Neural progenitor cell (in vitro differentiated cells): ENCODE measurements at regions not wholly inside any gene's neighbourhood (a gene's known extent, or its start where the extent isn't known, plus 50 kb on each side); places are given as distances from the start of the nearest gene placed in this dataset.

Experiments
- DNase-seq: peaks from one replicate; pipeline ENCODE4 v3.0.0-alpha.2; 2016; ENCODE audit warnings: low spot score
- H2AFZ ChIP-seq: fragments of 200-600 bp; sonication (generic); replicated peaks from 2 replicates; pipeline ENCODE4 v1.6.1; 2016; ENCODE audit warnings: antibody characterized with exemption
- H3F3A ChIP-seq: fragments of 200-600 bp; sonication (generic); 2 replicates; pipeline ENCODE4 v1.6.1; 2016; ENCODE audit warnings: antibody characterized with exemption, low read depth
- H3K27ac ChIP-seq: fragments of 200-600 bp; sonication (generic); 2 replicates; pipeline ENCODE4 v1.5.1; 2016; ENCODE audit warnings: mild to moderate bottlenecking
- H3K27me3 ChIP-seq: fragments of 200-600 bp; sonication (generic); 2 replicates; pipeline ENCODE4 v1.6.1; 2016; ENCODE audit warnings: mild to moderate bottlenecking, moderate library complexity
- H3K36me3 ChIP-seq: fragments of 200-600 bp; sonication (generic); 2 replicates; pipeline ENCODE4 v1.5.1; 2016
- H3K4me1 ChIP-seq: fragments of 200-600 bp; sonication (generic); 2 replicates; pipeline ENCODE4 v1.6.1; 2016; ENCODE audit warnings: mixed run types
- H3K4me2 ChIP-seq: fragments of 200-600 bp; sonication (generic); 2 replicates; pipeline ENCODE4 v1.6.1; 2016
- H3K4me3 ChIP-seq: fragments of 200-600 bp; sonication (generic); 2 replicates; pipeline ENCODE4 v1.5.1; 2016
- H3K79me2 ChIP-seq: fragments of 200-600 bp; sonication (generic); 2 replicates; pipeline ENCODE4 v1.6.1; 2016; ENCODE audit warnings: low read depth
- H3K9ac ChIP-seq: fragments of 200-600 bp; sonication (generic); 2 replicates; pipeline ENCODE4 v1.6.1; 2016
- H3K9me3 ChIP-seq: fragments of 200-600 bp; sonication (generic); 2 replicates; pipeline ENCODE4 v1.5.1; 2016; ENCODE audit warnings: low read depth
- H4K20me1 ChIP-seq: fragments of 200-600 bp; sonication (generic); 2 replicates; pipeline ENCODE4 v1.6.1; 2016; ENCODE audit warnings: low read depth
- H3K27ac Mint-ChIP-seq: 3 replicates; pipeline ENCODE4 v1.8.0; 2021; ENCODE audit warnings: mixed read lengths
- H3K27me3 Mint-ChIP-seq: 2 replicates; pipeline ENCODE4 v1.8.0; 2022; ENCODE audit warnings: low read depth, mild to moderate bottlenecking, inconsistent platforms, moderate library complexity, mixed read lengths; ENCODE audit not compliant: insufficient read depth
- H3K36me3 Mint-ChIP-seq: 3 replicates; pipeline ENCODE4 v1.8.0; 2021; ENCODE audit warnings: mixed read lengths
- H3K4me1 Mint-ChIP-seq: 3 replicates; pipeline ENCODE4 v1.8.0; 2021; ENCODE audit warnings: mixed read lengths
- H3K4me3 Mint-ChIP-seq: 3 replicates; pipeline ENCODE4 v1.8.0; 2021; ENCODE audit warnings: mild to moderate bottlenecking, moderate library complexity, mixed read lengths
- H3K9me3 Mint-ChIP-seq: 3 replicates; pipeline ENCODE4 v1.8.0; 2020; ENCODE audit warnings: mixed read lengths
- CTCF ChIP-seq: fragments of 200-600 bp; sonication (generic); IDR thresholded peaks from 2 replicates; pipeline ENCODE4 v1.5.1; 2017; ENCODE audit warnings: antibody characterized with exemption, mild to moderate bottlenecking
- EZH2 ChIP-seq: fragments of 200-600 bp; sonication (generic); IDR thresholded peaks from 2 replicates; pipeline ENCODE4 v1.6.1; 2017; ENCODE audit warnings: antibody characterized with exemption, mild to moderate bottlenecking, moderate library complexity
- EZH2phosphoT487 ChIP-seq: fragments of 200-600 bp; sonication (generic); IDR thresholded peaks from 2 replicates; pipeline ENCODE4 v1.6.1; 2017; ENCODE audit warnings: antibody characterized with exemption

- no peak overlapping the region for H3K9ac ChIP-seq
- H3K4me3 ChIP-seq = no peak overlapping the region
- no peaks in the 10 kb centered on the region for H4K20me1 ChIP-seq
- no peaks in the 10 kb centered on the region for H3F3A ChIP-seq
- no peaks in the 10 kb centered on the region for H3K4me1 ChIP-seq
- H3K79me2 ChIP-seq = no peaks in the 10 kb centered on the region
- H3K36me3 ChIP-seq = no peaks in the 10 kb centered on the region
- DNase-seq = peak; percentile 48
- Mint-ChIP-seq H3K36me3 (no peaks in the 10 kb centered on the region), H3K27ac (no peak overlapping the region), H3K4me3 (no peak overlapping the region), H3K4me1 (no peaks in the 10 kb centered on the region), H3K9me3 (no peaks in the 10 kb centered on the region), H3K27me3 (no peaks in the 10 kb centered on the region)
- TF ChIP-seq CTCF (peak; percentile 64), EZH2phosphoT487 (no peak)
- H3K4me2 ChIP-seq = no peak overlapping the region
- no peaks in the 10 kb centered on the region for H3K9me3 ChIP-seq
- H2AFZ ChIP-seq = no peak overlapping the region
- H3K27me3 ChIP-seq = no peaks in the 10 kb centered on the region
- no peak overlapping the region for H3K27ac ChIP-seq
Measured at GRCh38 chr5:23332650-23333251, 174.7 kb upstream of the PRDM9 start.

GRCh38 chr5:23330726-23331125, 176.7 kb upstream of the PRDM9 start:
- H3K4me1 Mint-ChIP-seq = no peaks in the 10 kb centered on the region
- no peak for TF ChIP-seq EZH2phosphoT487
- no peak for TF ChIP-seq CTCF
- no peak for TF ChIP-seq EZH2
- no peaks in the 10 kb centered on the region for H3K79me2 ChIP-seq
- H3K27me3 Mint-ChIP-seq = peaks cover 2% of the 10 kb centered on the region
- no peak overlapping the region for H3K4me2 ChIP-seq
- no peaks in the 10 kb centered on the region for H3K36me3 ChIP-seq
- H2AFZ ChIP-seq = no peak overlapping the region
- DNase-seq = no peak
- no peaks in the 10 kb centered on the region for H4K20me1 ChIP-seq
- no peak overlapping the region for H3K27ac ChIP-seq
- H3K27me3 ChIP-seq = no peaks in the 10 kb centered on the region
- H3K9ac ChIP-seq = no peak overlapping the region
- no peaks in the 10 kb centered on the region for H3K36me3 Mint-ChIP-seq
- H3K4me1 ChIP-seq = no peaks in the 10 kb centered on the region
- H3K9me3 Mint-ChIP-seq = no peaks in the 10 kb centered on the region
- no peak overlapping the region for H3K27ac Mint-ChIP-seq
- no peaks in the 10 kb centered on the region for H3K9me3 ChIP-seq
- H3F3A ChIP-seq = no peaks in the 10 kb centered on the region
- H3K4me3 ChIP-seq = no peak overlapping the region
- no peak overlapping the region for H3K4me3 Mint-ChIP-seq

- H3K9me3 ChIP-seq = no peaks in the 10 kb centered on the region
- DNase-seq = no peak
- H3K4me1 ChIP-seq = peaks cover 15% of the 10 kb centered on the region
- H3K27ac Mint-ChIP-seq = no peak overlapping the region
- H3K9ac ChIP-seq = no peak overlapping the region
- H3K27me3 ChIP-seq = no peaks in the 10 kb centered on the region
- no peaks in the 10 kb centered on the region for H3K36me3 ChIP-seq
- H4K20me1 ChIP-seq = no peaks in the 10 kb centered on the region
- no peaks in the 10 kb centered on the region for H3K36me3 Mint-ChIP-seq
- H3K79me2 ChIP-seq = no peaks in the 10 kb centered on the region
- peaks cover 19% of the 10 kb centered on the region for H3F3A ChIP-seq
- H3K4me3 Mint-ChIP-seq = no peak overlapping the region
- no peak overlapping the region for H3K27ac ChIP-seq
- no peak overlapping the region for H3K4me3 ChIP-seq
- no peaks in the 10 kb centered on the region for H3K27me3 Mint-ChIP-seq
- peaks cover 3% of the 10 kb centered on the region for H3K4me1 Mint-ChIP-seq
- no peaks in the 10 kb centered on the region for H3K9me3 Mint-ChIP-seq
- no peak overlapping the region for H3K4me2 ChIP-seq
- TF ChIP-seq EZH2phosphoT487 = no peak
- TF ChIP-seq CTCF = no peak
- TF ChIP-seq EZH2 = no peak
- H2AFZ ChIP-seq = no peak overlapping the region
Measured at GRCh38 chr5:23319901-23320300, 187.5 kb upstream of the PRDM9 start.
